MCF 10A (cell line): ENCODE measurements at regions not wholly inside any gene's neighbourhood (a gene's known extent, or its start where the extent isn't known, plus 50 kb on each side); places are given as distances from the start of the nearest gene placed in this dataset.
A peak's percentile ranks its signal among the peaks of the same experiment; 100 is the strongest.

ENCODE experiments used
- BruUV-seq: library from RNA; stranded (reverse); fragments of 400-500 nt; replicated peaks from 2 replicates; lab custom pipeline; 2021; lab: Mats Ljungman, UMichigan
- CTCF ChIA-PET: fragments of 300-600 bp; sonication (Branson Sonifier 250); formaldehyde crosslinking; extraction: SDS; loops from one replicate; lab custom pipeline; 2021; ENCODE audit warnings: antibody characterized with exemption, inconsistent platforms; lab: Yijun Ruan, JAX
- POLR2A ChIA-PET: fragments of 300-600, 350-650 bp; sonication (Branson Sonifier 250); formaldehyde crosslinking; extraction: SDS; loops from one replicate; lab custom pipeline; 2020; ENCODE audit warnings: antibody characterized with exemption, inconsistent platforms; lab: Yijun Ruan, JAX
- DNase-seq: peaks from one replicate; pipeline ENCODE4 v3.0.0-alpha.2; 2018; ENCODE audit not compliant: unreplicated experiment
- H3K27ac Mint-ChIP-seq: one replicate; pipeline ENCODE4 v1.8.0; 2022; ENCODE audit warnings: mild to moderate bottlenecking, low read depth, mixed read lengths; ENCODE audit not compliant: unreplicated experiment
- H3K27me3 Mint-ChIP-seq: one replicate; pipeline ENCODE4 v1.8.0; 2022; ENCODE audit warnings: mixed read lengths; ENCODE audit not compliant: insufficient read depth, unreplicated experiment
- H3K36me3 Mint-ChIP-seq: one replicate; pipeline ENCODE4 v1.8.0; 2022; ENCODE audit warnings: mild to moderate bottlenecking, moderate library complexity, mixed read lengths; ENCODE audit not compliant: insufficient read depth, unreplicated experiment
- H3K4me1 Mint-ChIP-seq: one replicate; pipeline ENCODE4 v1.8.0; 2022; ENCODE audit warnings: mixed read lengths; ENCODE audit not compliant: insufficient read depth, unreplicated experiment
- H3K4me3 Mint-ChIP-seq: one replicate; pipeline ENCODE4 v1.8.0; 2022; ENCODE audit warnings: mild to moderate bottlenecking, moderate library complexity, mixed read lengths; ENCODE audit not compliant: unreplicated experiment
- H3K9me3 Mint-ChIP-seq: one replicate; pipeline ENCODE4 v1.8.0; 2022; ENCODE audit warnings: mixed read lengths; ENCODE audit not compliant: unreplicated experiment
- intact Hi-C: fragments of 100-400 bp; cut with micrococcal nuclease; formaldehyde crosslinking; loops from 2 replicates; pipeline ENCODE4 v1.14.1; 2022
- TF ChIP-seq, protein P1 (sequence below): fragments of 200-600 bp; IDR thresholded peaks from one replicate; pipeline ENCODE4 v1.8.0; 2022; ENCODE audit warnings: antibody characterized with exemption, mild to moderate bottlenecking; ENCODE audit not compliant: unreplicated experiment

DNA sequence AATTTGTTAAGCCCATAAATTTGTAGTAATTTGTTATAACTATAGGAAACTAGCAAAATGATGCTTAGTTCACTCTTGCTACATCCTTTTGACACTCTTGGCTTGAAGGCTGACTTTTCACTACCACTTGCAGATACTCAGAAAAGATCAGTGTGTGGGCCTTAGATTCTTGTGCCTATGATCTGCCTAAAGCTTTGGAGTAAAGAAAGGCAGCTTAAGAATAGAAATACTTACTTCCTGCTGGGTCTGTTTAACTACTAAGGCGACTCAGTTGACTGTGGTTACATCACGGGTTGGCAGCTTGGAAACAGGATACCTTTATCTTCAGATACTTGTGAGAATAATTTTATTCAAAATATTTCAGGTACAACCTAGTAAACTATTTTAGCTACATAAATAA is 201.4 kb upstream of the FMR1 start:
- H3K36me3 Mint-ChIP-seq: no peaks in the 10 kb centered on the region
- POLR2A ChIA-PET: no interaction called here
- intact Hi-C loops: no loop called here
- no peaks in the 10 kb centered on the region for H3K27me3 Mint-ChIP-seq
- no peak overlapping the region for H3K27ac Mint-ChIP-seq
- CTCF ChIA-PET: interaction anchor here (0.7 kb wide), 1 partner anchor 20 kb away, joined by 3 read pairs; no protein-coding TSS in a partner anchor
- TF ChIP-seq, protein P1, sequence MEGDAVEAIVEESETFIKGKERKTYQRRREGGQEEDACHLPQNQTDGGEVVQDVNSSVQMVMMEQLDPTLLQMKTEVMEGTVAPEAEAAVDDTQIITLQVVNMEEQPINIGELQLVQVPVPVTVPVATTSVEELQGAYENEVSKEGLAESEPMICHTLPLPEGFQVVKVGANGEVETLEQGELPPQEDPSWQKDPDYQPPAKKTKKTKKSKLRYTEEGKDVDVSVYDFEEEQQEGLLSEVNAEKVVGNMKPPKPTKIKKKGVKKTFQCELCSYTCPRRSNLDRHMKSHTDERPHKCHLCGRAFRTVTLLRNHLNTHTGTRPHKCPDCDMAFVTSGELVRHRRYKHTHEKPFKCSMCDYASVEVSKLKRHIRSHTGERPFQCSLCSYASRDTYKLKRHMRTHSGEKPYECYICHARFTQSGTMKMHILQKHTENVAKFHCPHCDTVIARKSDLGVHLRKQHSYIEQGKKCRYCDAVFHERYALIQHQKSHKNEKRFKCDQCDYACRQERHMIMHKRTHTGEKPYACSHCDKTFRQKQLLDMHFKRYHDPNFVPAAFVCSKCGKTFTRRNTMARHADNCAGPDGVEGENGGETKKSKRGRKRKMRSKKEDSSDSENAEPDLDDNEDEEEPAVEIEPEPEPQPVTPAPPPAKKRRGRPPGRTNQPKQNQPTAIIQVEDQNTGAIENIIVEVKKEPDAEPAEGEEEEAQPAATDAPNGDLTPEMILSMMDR: no peak
- H3K4me1 Mint-ChIP-seq: no peaks in the 10 kb centered on the region
- peaks cover 6% of the 10 kb centered on the region for H3K9me3 Mint-ChIP-seq
- no peak overlapping the region for H3K4me3 Mint-ChIP-seq
- no peak for DNase-seq
- no TSS peak for BruUV-seq

DNA sequence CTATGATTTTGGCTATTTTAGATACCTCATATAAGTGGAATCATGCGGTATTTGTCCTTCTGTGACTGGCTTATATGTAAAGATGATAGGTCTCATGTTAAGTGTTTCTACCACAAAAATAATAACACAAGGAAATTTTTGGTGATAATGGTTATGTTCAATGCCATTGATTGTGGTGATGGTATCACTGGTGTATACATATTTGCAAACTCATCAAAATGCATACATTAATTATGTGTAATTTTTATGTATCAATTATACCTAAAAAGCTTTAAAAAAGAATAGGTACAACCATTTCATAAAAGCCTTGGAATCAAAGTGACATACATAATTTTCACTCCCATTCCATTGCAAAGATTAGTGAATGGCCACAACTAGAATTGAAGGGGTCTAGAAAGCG is 178.3 kb upstream of the FMR1 start:
- TF ChIP-seq, protein P1: no peak

DNA sequence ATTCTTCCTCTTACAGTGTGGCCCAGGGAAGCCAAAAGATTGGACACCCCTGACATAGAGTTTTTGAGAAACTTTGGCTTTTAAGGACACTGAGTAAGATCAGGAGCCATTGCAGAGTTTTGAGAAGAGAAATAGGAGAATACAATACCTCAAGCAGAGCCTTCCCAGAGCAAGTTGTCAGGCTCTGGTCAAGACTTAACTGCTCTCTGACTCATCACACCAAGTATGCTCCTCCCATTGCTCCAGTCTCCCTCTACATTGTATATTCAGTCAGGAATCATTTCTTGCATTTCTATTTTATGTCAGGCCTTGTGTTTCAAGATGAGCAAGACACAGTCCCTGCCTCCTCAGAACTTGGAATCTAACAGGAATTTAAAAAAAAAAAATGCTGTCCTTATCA is 176.4 kb upstream of the FMR1 start:
- H3K27ac Mint-ChIP-seq: no peak overlapping the region
- H3K9me3 Mint-ChIP-seq: peaks cover 27% of the 10 kb centered on the region
- DNase-seq: peak; percentile 27
- ChIA-PET POLR2A (no interaction called here), CTCF (interaction anchor here (0.8 kb wide), 1 partner anchor 978 kb away, joined by 4 read pairs; no protein-coding TSS in a partner anchor)
- H3K4me1 Mint-ChIP-seq: peaks cover 15% of the 10 kb centered on the region
- no peak overlapping the region for H3K4me3 Mint-ChIP-seq
- TF ChIP-seq, protein P1: no peak
- H3K27me3 Mint-ChIP-seq: no peaks in the 10 kb centered on the region
- BruUV-seq: no TSS peak
- intact Hi-C loops: no loop called here
- no peaks in the 10 kb centered on the region for H3K36me3 Mint-ChIP-seq

More for the DNA sequence above, 178.3 kb upstream of the FMR1 start:
- H3K9me3 Mint-ChIP-seq: peaks cover 22% of the 10 kb centered on the region
- no peaks in the 10 kb centered on the region for H3K27me3 Mint-ChIP-seq
- ChIA-PET CTCF (no interaction called here), POLR2A (no interaction called here)
- intact Hi-C loops: no loop called here
- H3K27ac Mint-ChIP-seq: no peak overlapping the region
- no peak overlapping the region for H3K4me3 Mint-ChIP-seq
- BruUV-seq: no TSS peak
- H3K36me3 Mint-ChIP-seq: no peaks in the 10 kb centered on the region
- H3K4me1 Mint-ChIP-seq: peaks cover 8% of the 10 kb centered on the region
- no peak for DNase-seq

DNA sequence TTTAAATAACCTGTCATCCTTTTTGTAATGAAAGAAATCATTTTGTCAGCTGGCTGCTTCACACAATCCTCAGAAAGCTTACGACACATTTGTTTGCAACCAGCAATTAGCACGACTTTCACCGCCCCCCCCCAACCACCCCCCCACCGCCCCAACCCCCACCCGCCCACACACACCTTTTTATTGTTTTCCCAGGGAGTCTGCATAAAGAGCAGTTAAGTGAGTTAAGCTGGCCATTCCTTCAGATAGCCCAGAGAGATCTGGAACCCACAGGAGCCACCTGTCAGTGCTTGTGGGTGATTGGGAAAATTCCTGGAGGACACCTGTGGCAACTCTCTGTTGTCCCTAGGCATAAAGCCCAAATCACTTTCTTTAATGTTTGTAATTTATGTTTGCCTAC is 175.7 kb upstream of the FMR1 start:
- TF ChIP-seq, protein P1: no peak
- peaks cover 15% of the 10 kb centered on the region for H3K4me1 Mint-ChIP-seq
- no peak overlapping the region for H3K4me3 Mint-ChIP-seq
- DNase-seq: no peak
- CTCF ChIA-PET: interaction anchor here (0.8 kb wide), 1 partner anchor 978 kb away, joined by 4 read pairs; no protein-coding TSS in a partner anchor
- no peaks in the 10 kb centered on the region for H3K36me3 Mint-ChIP-seq
- POLR2A ChIA-PET: interaction anchor here (1.0 kb wide), 1 partner anchor 21 kb away, joined by 3 read pairs; no protein-coding TSS in a partner anchor
- peaks cover 23% of the 10 kb centered on the region for H3K9me3 Mint-ChIP-seq
- no peaks in the 10 kb centered on the region for H3K27me3 Mint-ChIP-seq
- intact Hi-C loops: no loop called here
- no TSS peak for BruUV-seq
- H3K27ac Mint-ChIP-seq: no peak overlapping the region
